A549 (cell line): ENCODE measurements at regions not wholly inside any gene's neighbourhood (a gene's known extent, or its start where the extent isn't known, plus 50 kb on each side); places are given as distances from the start of the nearest gene placed in this dataset.

Experiments
- CEBPB ChIP-seq, 2 experiments: fragments of >200 bp in 1 of 2; sonication (Bioruptor Twin) in 1 of 2; formaldehyde crosslinking in 1 of 2; IDR thresholded peaks; 2 replicates each; pipeline ENCODE4 v1.6.1; 2012 to 2016
- CTCF ChIP-seq: fragments of >200 bp; sonication (Bioruptor Twin); formaldehyde crosslinking; IDR thresholded peaks from 3 replicates; pipeline ENCODE4 v1.5.1; 2016
- HDAC2 ChIP-seq: fragments of 200-600 bp; sonication (generic); IDR thresholded peaks from 2 replicates; pipeline ENCODE4 v1.6.1; 2016
- REST ChIP-seq: fragments of 200-600 bp; sonication (generic); IDR thresholded peaks from 2 replicates; pipeline ENCODE4 v1.6.1; 2016; ENCODE audit warnings: antibody characterized with exemption, mild to moderate bottlenecking, moderate library complexity

- TF ChIP-seq CEBPB (IDR thresholded peaks at IDR 0.05): no peak
- TF ChIP-seq REST: no peak
- no peak; the same call in 2 of the 3 replicates for TF ChIP-seq CTCF
- no peak for TF ChIP-seq HDAC2
These were observed 124.0 kb upstream of the PTPN20 start for GRCh38 chr10:46787321-46787615.
